ENCODE measurements at regions not wholly inside any gene's neighbourhood (a gene's known extent, or its start where the extent isn't known, plus 50 kb on each side); places are given as distances from the start of the nearest gene placed in this dataset.

GRCh38 chr1:187433598-187433997, 604.8 kb downstream of the PLA2G4A start:
- DNase-seq (ENCODE audit: low read depth): no peak

DNA sequence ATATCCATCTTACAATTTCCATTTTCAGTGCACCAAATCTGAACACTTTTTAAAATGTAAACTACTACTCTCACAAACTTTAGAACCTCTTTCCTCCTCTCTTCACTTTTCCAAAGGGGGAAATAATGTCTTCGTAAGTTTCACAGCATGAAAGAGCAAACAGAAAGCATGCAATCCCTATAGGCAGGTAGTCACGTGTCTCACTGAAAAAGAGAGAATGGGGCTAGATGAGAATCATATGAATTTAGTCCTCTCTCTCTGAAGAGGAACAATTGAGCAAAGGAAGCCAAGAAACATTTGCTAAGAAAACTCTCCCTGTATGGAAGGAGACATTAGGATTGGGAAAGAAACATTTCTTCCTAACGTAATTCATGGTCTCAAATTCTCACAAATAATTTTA, 613.9 kb downstream of the PLA2G4A start:
- DNase-seq (ENCODE audit: low read depth): no peak

DNA sequence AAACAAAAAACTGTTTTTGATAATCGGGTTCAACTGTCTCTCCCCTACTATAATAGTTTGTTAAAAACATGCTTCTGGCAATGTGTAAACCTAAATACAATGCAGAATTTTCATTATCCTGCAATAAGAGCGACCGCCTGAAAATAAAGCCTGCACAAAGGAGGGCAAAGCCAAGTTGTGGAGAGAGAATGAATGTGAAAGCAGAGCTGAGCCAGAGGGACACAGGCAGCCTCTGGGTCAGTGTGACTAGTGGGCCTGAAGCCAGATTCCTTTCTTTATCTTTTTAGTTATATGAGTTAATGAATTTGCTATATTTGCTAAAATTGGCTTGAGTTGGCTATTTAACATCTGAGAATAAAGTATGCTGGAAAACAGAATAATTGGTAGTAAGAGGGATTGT, 615.2 kb downstream of the PLA2G4A start:
- no peak for DNase-seq (ENCODE audit: low read depth)

DNA sequence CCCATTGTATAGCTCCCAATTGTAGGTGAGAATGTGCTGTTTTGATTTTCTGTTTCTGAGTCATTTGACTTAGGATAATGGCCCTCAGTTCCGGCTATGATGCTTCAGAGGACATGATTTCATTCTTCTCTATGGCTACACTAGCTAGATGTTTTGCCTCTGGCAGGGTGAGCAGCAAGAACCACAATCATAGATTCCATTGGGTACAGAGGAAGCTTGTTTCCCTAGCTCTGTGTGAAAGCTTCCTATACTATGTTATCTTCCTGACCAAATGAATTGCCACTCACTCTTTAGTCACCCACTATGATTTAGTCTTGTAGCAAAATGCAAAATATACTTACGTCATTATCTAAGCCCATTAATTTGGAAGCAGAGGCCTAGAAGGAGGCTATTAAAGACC, 616.3 kb downstream of the PLA2G4A start:
- no peak for DNase-seq (ENCODE audit: low read depth)

DNA sequence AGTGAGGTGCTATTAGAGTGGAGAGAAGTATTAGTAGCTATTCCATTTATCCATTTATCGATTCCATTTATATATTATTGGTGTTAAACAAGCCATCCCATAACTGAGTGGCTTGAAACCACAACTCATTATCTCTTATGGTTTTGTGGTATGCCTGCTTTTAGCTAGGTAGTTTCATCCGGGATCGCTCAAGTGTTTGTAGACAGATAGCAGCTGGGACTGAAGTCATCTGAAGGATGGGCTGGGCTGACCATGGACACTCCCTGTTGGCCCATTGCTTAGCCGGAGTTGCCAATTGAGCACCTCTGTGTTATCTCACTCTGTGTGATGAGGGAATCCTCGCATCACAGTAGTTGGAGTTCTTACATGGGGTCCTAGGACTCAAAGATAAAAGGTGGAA, 622.5 kb downstream of the PLA2G4A start:
- DNase-seq (ENCODE audit: low read depth): no peak

GRCh38 chr1:187454010-187454409, 625.3 kb downstream of the PLA2G4A start:
- DNase-seq (ENCODE audit: low read depth): no peak

GRCh38 chr1:187456446-187456845, 627.7 kb downstream of the PLA2G4A start:
- no peak for DNase-seq (ENCODE audit: low read depth)

DNA sequence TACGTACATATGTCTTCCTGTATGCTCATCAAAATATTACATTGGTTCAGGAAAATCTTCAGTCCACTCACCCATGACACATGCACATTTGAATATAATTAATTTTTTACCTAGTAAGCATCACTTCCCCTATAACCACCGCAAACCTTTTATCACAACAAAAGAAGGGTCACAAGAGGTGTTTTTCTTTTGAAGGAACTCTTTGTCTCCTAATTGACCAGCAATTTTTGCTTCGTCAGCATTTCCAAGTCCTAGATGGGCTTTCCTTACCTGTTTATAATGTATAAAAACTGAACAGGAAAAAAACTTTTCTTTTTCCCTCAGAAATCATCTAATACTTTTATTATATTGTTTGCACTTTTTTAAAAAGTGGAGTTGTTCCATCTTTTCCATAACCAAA, 631.3 kb downstream of the PLA2G4A start:
- no peak for DNase-seq (ENCODE audit: low read depth)

GRCh38 chr1:187464320-187464719, 635.6 kb downstream of the PLA2G4A start:
- no peak for DNase-seq (ENCODE audit: low read depth)

- no peak for DNase-seq (ENCODE audit: low read depth)
Measured at GRCh38 chr1:187465441-187465840, 636.7 kb downstream of the PLA2G4A start.

DNA sequence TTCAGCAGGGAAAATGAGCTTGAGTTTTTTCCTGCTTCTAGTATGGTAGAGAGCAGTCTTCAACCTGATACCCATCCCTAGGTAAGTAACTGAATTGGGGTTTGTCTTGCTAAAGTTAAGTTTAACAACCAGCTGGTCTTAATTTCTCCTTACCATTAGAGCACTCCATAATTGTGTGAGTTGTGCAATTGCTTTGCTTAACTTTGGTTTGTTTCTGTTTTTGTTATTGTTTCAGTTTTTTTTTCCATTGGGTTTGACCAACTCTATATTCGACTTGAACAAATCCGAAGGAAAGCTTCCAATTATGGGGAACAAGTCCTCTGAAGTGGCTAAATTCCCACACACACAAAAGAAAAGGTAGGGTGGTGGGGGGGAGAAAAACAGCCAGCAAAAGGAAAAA, 641.1 kb downstream of the PLA2G4A start:
- no peak for DNase-seq (ENCODE audit: low read depth)

GRCh38 chr1:187471555-187471954, 642.8 kb downstream of the PLA2G4A start:
- DNase-seq (ENCODE audit: low read depth): peak; percentile 19

DNA sequence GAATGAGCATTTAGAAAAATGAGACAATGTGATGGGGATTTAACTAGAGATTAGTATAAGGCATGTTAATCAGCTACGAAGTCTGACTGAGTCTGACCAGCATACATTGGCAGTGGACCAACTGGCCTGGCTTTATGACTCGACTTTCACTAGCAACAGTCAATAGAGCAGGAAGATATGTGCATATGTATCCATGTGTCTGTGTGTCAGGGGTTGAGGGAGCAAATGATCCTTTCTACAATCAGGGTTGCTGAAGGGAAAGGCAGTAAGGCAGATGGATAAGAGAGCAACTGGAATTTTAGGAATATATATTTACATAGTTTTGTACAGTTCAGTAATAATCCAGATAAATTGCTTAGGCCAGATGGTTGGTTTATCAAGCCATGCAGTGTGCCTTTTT, 645.6 kb downstream of the PLA2G4A start:
- DNase-seq (ENCODE audit: low read depth): no peak

DNA sequence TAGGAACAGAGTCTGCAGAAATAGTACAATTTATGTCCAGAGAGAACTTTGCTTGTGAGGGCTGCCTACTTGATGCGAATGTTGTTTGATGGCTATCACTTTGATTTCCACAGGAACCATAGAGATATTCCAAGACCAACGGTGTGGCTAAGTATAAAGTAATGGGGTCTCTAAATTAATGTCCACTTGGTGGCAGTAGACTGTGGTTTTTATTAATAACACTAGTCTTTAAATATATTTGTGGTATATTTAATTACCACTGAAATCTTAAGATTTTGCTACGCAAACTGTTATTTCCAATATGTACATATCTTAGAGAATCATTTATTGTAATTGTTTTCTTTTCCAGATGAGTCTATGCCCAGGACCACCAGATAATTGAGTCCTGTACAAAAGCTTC, 647.9 kb downstream of the PLA2G4A start:
- no peak for DNase-seq (ENCODE audit: low read depth)

DNA sequence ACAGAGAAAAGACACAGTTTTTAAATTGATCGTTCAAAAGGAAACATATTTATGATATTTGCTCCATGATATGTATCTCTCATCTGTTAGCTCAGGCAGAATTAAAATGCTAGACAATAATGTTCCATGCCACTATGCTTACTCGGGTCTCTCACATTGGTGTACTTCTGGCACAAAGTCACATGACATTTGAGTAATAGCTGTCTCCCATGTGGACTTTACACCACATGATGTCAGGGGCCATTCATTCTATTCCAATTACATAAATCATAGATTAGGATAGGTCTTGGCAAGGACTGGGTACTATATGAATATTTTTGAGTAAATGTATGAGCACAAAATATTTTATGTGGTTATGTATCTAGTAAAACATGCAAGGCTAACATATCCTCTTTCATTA, 648.4 kb downstream of the PLA2G4A start:
- DNase-seq (ENCODE audit: low read depth): no peak

GRCh38 chr1:187477535-187477934, 648.8 kb downstream of the PLA2G4A start:
- DNase-seq (ENCODE audit: low read depth): no peak

- DNase-seq (ENCODE audit: low read depth): no peak
Measured at GRCh38 chr1:187481581-187482148, 652.9 kb downstream of the PLA2G4A start.

GRCh38 chr1:187490266-187490665, 661.5 kb downstream of the PLA2G4A start:
- DNase-seq (ENCODE audit: low read depth): no peak

DNA sequence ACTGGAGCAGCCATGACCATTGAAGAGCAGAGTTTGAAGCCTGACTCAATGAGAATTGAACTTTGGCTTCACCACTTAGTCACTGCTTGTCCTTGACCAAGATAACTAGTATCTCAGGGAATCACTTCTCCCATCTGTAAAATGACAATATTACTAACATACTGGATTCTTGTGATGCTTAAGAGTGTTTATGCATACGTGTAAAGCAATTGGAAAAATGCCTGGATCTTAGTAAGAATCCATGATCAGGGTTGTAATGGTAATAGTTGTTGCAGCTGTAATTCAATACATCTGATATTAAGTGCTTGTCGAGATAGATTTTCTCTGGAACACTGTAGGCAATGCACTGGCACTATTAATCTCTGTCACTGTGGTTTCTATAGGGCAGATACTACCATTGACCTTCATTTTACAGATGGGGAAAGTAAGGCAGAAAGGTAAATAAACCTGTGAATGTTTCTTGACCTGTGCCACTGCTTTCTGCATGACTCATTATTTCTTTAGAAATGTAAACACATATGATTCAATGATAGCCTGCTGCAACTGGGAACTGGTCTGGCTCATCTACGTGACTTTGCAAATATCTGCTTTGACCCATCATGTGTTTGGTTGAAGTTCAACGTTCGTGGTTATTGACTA, 662.5 kb downstream of the PLA2G4A start:
- no peak for DNase-seq (ENCODE audit: low read depth)

DNA sequence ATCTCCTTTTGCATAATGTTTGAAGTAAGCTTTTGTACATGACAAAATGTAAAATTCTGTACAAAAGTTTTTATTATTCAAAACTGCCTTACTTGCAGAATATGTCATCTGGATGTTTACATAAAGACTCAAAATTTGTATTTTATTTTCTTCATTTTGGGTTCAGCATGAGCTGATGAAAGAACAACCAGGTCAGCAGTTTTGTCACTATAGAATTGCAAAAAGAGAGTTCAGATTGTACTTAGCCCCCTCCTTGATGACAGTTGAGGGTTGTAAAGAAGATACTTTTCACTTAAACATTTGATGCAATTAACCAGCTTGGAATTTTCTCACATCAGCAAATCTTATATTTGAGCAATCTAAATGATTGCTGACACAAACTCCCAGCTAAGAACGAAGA, 669.3 kb downstream of the PLA2G4A start:
- no peak for DNase-seq (ENCODE audit: low read depth)

GRCh38 chr1:187504779-187505178, 676.0 kb downstream of the PLA2G4A start:
- DNase-seq (ENCODE audit: low read depth): no peak

- no peak for DNase-seq (ENCODE audit: low read depth)
Measured at GRCh38 chr1:187509091-187509490, 680.3 kb downstream of the PLA2G4A start.

DNA sequence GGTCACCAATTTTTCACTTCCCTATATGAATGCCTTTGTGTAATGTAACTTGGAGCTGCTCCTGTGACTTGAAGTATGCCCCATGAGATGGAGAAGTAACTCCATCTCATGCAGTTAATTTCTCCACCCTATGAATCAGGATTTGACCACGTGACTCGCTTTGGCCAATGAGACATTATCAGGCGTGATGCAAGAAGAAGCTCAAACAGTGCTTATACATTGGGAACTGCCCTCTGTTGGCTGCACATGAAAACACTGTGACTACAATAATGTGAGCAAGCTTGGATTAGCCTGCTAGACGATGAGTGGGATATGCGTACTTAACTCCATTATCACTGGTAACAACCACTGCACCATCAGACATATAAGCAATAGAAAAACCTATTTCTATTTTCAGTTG, 684.4 kb downstream of the PLA2G4A start:
- DNase-seq (ENCODE audit: low read depth): no peak

- DNase-seq (ENCODE audit: low read depth): no peak
Measured at GRCh38 chr1:187514110-187514509, 685.4 kb downstream of the PLA2G4A start.

All from GM04504 (cell line).